GM18517 (cell line): ENCODE measurements at regions not wholly inside any gene's neighbourhood (a gene's known extent, or its start where the extent isn't known, plus 50 kb on each side); places are given as distances from the start of the nearest gene placed in this dataset.

Experiments used
- ATAC-seq: cut with Tn5 transposase; IDR thresholded peaks from one replicate; pipeline ENCODE4 v1.9.1; 2021; ENCODE audit warnings: mild to moderate bottlenecking, moderate library complexity; ENCODE audit not compliant: unreplicated experiment

DNA sequence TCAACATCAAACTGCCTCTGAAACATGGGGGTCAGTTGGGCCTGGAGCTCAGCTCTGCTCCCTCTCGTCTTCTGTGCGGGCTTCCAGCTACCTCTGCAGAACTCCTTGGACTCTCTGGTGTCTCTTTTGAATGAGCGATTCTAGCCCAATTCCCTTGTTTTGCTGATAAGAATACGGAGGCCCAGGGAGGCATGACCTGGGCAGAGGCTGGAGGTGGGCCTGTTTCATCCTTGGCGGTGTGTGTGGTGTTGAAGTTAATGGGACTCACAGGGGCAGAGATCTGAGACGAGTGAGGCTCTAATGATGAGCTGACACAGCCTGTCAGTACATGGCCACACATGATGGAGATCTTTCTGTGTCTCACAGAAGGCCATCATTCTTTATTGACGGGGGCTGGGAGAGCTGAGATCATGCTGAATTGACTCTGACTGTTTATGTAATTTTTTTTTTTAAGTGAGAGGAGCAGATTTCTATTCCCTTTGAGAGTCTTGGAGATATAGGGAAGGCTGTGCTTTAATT, 134.5 kb downstream of the URB2 start:
- no peak for ATAC-seq

DNA sequence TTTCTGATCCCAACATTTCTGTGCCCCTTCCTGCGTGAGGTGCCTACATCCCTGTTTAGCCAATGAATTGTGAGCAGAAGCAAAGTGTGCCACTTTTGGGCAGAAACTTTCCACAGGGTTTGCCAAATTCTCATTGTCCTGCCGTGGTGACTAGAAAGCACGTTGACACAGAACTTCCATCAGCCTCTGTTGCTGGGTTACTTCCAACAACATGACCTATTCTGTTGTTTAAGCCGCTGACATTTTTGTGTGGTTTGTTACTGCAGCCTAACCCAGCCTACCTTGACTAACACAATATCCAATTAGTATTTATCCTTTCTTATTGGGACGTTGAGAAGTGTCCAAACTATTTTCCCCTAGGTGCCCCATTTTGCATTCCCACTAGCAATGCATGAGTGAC, 136.8 kb downstream of the URB2 start:
- no peak for ATAC-seq

DNA sequence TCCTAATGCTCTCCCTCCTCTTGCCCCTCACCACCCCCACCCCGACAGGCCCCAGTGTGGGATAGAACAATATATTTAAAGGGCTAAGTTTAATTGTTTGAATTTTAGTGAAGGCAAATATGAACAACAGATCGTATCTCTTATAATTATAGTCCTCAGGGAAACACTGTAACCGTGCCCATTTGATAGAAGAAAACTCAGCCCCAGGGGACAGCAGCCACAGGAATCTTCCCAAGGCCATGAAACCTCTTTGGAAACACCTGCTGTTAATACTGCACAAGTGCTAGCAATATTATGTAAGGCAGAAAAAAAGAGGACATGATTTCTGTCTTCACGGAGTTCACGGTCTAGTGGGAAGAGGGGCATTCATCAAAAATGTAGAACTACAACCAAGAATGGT, 142.2 kb downstream of the URB2 start:
- no peak for ATAC-seq

DNA sequence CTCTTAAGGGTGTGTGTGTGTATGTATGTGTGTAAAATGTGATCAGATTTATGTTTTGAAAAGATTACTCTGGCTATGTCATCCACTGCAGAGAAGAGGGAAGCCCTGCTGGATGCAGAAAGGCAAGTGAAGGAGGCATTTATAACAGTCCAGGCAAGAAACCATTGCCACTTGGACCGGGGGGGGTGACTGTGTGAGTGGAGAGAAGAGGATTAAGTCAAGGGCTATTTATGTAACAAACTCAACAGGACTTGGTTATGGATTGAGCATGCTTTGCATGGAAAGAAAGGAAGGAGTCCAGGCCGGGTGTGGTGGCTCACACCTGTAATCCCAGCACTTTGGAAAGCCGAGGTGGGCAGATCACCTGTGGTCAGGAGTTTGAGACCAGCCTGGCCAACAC, 143.0 kb downstream of the URB2 start:
- no peak for ATAC-seq

DNA sequence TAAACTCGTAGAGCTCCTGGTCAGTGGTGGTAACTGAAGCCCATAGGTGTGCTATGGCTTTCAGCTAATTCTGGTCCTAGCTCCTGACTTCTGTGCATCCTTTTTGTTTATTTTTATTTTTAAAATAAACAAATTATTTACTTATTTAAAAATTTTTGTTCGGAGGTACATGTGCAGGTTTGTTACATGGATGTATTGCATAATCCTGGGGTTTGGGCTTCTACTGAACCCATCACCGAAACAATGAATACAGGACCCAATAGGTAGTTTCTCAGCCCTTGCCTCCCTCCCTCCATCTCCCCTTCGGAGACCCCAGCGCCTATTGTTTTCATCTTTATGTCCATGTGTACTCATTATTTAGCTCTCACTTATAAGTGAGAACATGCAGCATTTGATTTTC, 143.8 kb downstream of the URB2 start:
- ATAC-seq = no peak

DNA sequence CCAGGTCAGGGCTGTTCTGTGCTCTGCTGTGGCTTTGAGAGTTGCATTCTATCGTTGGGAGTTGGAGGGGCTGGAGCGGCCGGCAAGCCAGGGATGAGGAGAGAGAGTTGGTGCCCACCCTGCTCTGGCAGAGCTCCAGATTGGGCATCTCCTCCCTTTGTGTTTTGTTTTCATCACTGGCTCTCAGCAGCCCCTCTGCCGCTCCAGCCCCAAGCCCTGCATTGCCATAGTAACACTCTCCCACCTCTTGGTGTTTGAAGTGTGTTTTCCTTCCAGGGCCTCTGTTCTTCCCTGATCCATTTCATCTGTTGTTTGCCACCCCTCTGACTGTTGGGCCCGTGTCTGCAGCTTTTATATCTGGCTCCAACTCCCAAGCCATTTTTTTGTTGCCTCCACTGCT, 152.7 kb downstream of the URB2 start:
- no peak for ATAC-seq

DNA sequence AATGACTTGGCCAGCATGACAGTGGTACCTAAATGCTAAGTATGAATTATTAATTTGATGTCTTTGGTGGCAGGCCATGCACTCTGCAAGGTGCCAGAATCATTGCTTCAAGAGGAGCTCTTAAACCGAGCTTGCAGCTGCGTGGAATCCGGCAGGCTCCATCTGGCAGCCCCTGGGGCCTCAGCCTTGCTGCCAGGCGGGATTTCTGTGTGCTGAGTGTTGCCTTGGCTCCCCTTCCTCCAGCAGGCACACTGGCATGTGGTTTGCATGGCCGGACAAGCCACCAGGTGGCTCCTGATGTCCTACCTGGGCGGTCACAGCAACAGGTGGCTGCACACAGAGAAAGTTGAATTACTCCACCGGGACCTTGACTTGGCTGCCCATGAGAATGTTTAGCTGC, 155.4 kb downstream of the URB2 start:
- ATAC-seq = no peak

DNA sequence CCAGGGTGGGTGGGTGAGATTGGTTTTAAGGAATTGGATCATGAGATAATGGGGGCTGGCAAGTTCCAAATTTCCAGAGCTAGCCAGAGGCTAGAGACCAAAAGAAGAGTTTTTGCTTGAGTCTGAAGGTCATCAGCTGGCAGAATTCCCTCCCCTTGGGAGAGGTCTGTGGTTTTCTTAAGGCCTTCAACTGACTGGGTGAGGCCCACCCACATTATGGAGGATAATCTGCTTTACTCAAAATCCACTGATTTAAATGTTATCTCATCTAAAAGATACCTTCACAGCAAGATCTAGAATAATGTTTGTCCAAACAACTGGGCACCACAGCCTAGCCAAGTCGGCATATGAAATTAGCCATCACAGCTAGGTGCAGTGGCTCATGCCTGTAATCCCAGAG, 156.4 kb downstream of the URB2 start:
- no peak for ATAC-seq

DNA sequence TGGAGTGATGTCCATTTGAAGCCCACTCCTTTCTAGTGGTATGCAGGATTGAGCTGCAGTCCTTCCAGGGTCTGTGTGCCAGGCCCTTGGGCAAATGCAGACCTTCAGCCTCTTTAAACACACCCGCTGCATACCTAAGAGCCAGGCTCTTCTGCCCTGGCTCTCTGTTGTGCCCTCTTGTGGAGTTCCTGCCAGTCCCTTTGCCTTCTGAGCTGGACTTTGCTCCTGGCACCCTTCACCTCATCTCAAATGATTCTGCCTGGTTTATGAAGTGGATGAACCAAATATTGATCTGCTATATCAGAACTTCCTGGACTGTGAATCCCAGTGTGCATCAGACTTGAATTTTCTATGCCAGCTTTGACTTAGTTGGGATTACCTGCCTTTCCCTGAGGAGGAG, 158.8 kb downstream of the URB2 start:
- ATAC-seq = no peak

DNA sequence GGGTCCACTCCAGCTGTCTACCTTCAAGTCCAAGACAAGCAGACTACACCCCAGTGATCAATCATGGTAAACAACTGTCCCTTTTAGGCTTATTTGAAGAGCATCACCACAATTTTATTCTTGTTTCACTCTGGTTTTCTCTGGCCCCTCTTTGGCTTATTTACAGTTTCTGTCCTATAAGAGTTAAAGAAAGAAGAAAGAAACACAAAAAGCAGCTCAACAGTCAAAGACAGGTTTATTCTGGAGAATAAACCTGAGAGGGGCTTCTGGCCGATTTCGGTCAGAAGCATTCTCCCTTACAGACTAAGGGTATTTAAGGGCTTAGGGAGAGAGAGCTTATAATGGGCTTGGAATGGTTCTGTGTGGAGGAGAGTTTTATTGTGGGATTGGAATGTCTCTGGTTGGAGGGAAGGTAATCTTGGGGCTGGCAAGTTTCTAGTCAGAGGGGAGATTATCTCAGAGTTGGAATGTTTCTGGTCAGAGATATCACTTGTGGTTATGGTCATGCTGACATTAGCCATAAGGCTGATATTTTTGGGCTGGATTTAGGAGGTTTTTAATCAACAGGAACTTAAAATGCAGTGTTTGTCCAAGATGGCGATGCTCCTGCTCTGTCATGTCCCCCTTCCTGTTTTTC, 161.0 kb downstream of the URB2 start:
- no peak for ATAC-seq

DNA sequence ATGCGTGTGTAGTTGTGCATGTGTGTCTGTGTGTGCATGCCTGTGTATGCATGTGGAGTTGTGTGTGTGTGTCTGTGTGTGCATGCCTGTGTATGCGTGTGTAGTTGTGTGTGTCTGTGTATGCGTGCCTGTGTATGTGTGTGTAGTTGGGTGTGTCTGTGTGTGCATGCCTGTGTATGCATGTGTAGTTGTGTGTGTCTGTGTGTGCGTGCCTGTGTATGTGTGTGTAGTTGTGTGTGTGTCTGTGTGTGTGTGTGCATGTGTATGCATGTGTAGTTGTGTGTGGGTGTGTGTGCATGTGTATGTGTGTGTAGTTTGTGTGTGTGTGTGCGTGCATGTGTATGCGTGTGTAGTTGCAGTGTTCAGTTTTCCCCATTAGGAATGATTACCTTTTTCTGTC, 162.0 kb downstream of the URB2 start:
- ATAC-seq = no peak

DNA sequence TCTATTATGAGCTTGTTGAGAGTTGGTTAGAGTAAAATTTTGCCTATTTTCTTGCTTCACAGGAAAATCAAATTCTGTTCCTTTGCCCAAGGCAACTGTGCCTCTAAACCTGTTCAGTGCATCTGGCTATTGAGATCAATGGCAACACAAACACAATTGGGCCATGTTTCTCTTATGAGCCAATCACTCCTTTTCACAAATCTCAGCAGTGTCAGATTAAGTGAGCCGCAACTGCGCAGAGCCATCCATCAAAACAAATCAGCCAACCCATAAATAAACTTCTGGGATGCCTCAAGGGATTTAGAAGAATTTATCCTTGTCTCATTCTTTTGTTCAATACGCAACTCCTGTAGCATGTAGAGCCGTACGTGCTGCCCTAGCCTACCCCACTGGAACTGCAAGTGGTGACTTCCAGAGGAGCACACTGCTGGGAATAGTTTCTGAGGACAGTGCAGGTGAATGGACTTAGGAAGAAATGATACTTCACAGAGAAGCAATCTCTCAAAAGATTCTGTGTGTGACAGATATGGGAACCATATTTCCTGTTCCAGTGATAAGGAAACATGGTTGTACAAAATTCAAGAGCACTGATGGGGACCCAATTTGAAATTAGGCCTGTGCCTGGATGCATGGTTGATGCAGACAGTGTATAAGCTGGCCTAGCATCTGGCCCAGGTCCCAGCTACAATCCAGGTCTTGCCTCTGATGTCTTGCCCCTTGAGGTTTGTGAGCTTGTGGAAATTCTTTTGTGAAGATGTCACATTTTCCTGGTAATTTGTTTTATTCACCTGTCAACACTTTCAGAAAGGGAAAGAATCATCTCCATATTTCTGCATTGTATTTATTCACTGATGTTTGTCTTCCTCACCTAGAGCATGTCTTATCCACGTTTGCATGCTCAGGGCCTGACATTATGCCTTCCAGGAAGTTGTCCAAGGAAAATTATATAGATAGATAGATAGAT, 166.2 kb downstream of the URB2 start:
- ATAC-seq = no peak

DNA sequence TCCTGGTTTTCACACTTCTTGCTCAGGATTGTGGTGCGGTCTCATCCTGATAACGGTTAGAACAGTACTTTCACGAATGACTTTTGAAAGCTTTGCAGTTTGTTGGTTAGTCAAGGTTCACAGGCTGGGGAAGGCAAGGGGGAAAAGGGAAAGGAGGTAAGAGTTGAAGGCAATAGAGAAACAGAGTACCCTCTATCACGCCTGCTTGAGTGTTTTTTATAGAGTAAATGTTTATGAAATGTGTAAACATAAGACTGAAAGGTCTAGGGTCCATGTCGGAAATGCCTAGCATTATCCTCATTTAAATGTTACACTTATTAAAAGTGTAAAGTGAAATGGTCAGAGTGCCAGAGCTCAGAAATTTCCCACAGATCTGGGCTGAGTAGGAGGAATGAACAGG, 167.4 kb downstream of the URB2 start:
- no peak for ATAC-seq

DNA sequence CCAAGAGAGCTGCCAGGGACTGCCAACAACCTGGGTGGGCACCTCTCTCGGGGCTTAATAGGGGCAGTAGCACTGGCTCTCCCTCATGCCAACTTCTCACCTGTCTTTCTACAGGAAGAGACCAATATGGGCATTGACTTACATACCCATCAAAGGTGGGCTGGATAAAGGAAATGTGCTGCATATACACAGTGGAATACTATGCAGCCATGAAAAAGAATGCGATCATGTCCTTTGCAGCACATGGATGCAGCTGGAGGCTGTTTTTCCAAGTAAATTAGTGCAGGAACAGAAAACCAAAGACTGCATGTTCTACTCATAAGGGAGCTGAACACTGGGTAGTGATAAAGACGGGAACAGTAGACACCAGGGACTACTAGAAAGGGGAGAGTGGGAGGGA, 172.5 kb downstream of the URB2 start:
- ATAC-seq = no peak

DNA sequence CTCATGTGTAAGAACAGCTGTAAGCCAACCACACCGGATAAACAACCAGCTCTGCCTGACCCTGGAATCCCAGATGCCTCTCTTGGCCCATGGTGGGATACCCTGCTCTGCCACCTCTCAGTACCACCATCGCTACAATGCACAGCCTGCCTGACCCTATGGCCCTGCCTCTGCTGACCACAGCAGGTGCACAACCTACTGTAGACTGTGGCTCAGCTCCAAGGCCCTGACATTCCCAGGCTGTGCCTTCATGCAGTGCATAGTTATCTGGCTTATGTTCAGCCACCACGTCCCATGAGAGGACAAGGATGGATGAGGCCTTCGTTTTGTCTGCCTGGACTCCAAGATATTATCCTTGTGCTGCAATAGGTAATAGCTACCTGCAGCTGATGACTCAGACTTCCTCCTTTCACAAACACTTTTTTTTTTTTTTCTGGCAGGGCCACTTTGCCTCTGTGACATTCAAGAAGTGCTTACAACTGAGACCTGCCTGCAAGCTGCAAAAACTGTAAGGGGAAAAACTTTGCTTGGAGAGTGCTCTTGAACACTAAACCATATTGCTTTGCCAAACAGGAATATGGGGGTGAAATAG, 177.7 kb downstream of the URB2 start:
- no peak for ATAC-seq

DNA sequence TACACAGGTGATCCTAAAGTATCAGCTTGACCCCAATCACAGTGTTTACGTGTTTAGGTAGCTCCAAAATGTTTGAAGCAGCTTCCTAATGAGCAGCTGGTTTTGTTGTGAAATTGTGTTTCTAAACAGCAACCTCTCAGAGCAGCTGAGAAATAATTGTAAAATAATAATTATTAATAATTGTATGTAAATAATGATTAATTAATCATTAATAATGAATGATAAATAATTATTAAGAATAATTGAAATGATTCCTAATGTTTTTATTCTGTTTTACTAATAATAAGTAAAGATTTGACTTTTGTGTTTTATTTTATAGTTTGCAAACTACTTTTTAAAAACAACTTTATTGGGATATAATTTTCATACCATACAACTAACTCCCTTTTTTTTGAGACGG, 182.2 kb downstream of the URB2 start:
- ATAC-seq = no peak

DNA sequence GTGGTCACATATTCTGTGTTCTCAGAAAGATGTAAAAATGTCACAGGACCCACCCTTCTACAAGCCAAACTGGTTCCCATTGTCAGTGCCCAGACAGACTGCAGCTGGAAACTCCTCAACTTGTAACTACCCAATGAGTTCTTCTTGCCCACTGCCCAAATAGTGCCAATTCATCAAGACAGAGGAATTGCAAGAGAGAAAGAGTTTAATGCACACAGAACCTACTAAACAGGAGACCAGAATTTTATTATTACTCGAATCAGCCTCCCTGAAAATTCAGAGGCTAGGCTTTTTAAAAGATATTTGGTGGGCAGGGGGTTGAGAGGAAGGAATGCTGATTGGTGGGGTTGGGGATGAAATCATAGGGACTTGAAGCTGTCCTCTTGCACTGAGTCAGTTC, 184.1 kb downstream of the URB2 start:
- no peak for ATAC-seq

DNA sequence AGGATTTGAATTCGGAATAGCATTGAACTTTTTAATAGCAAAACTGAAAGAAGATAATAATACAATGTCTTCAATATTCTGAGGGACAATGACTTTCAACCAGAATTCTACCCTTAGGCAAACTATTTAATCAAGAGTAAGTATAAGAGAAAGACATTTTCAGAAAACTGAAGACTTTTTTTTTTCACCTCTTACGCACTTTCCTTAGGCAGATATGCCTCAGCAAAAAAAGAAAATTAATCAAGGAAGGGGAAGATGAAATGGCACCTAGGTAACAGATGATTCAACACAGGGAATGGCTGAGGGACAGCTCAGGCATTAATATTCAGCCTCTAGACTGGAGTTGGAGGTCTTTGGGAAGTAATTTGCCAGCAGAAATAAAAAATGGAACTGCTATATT, 184.9 kb downstream of the URB2 start:
- ATAC-seq = no peak

DNA sequence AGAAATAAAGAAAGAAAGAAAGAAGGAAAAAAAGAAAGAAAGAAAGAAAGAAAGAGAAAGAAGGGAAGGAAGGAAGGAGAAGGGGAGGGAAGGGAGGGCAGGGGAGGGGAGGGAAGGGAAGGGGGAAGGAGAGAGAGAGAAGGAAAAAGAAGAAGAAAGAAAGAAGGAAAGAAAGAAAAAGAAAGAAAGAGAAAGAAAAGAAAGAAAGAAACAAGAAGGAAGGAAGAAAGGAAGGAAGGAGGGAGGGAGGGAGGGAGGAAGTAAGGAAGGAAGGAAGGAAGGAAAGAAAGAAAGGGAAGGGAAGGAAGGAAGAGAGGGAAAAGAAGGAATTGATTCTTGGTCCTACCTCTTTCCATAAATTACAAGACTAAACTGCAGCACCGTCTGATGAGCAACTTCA, 186.1 kb downstream of the URB2 start:
- ATAC-seq = no peak

DNA sequence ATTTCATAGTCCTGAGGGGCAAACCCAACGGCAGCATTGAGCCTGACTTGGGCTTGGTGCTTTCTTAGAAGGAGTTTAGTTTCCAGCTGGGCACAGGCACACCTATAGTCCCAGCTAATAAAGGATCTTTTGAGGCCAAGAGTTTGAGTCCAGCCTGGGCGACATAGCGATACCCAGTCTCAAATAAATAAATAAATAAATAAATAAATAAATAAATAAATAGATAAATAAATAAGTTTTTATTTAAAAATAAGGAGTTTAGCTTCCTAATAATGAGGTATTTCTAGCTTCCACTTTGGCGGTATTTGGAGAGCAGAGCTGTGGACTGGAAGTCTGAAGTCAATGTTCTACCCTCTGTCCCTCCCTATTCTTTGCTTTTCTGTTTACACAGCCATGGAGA, 186.6 kb downstream of the URB2 start:
- no peak for ATAC-seq

DNA sequence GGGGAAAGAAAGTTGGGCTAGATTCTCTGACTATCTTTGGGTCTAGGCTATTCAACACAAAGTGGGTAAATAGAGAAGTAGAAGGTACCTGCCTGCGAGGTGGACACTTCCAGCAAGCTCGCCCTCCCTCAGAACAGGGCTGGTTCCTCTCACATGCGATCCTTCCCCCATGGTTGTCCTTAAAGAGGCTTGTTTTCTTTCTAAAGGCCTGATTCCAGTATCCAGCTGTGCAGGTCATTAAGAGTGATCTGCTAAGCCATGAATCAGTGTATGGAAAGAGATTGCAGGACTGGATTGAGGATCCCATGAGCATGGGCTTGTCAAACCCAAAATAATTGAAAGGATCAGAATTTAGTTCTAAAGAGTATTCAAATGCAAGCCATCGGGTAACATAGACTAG, 189.0 kb downstream of the URB2 start:
- no peak for ATAC-seq

DNA sequence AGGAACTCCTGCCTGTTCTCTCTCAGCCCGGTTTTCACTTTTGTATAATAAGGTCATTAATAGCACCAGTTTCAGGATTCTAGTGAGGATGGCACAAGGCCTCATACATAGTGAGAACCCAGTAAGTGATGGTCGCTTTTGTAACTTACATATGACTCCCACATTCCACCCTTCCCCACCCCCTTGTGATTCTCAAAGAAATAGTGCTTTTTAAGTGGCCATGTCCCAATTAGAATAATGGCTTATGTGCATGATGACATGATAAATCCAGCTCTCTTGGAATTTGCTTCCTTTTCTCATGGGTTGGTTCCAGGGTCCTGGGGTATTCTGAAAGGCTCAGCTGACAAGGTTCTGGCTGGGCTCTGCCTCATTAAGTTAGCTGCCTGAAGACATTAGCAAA, 189.9 kb downstream of the URB2 start:
- ATAC-seq = no peak
